Stimulated activated naive CD8-positive, alpha-beta T cell treated with anti-CD3 and anti-CD28 coated beads, Interleukin-15, amount 100 ng/mL, for 72 hours (primary cell): ENCODE measurements at regions not wholly inside any gene's neighbourhood (a gene's known extent, or its start where the extent isn't known, plus 50 kb on each side); places are given as distances from the start of the nearest gene placed in this dataset.
"Not testable (repeated sequence)": the region's sequence is repeated elsewhere in the genome, so short reads cannot be mapped to it uniquely, and the experiment has no call there.

ENCODE experiments used
- ATAC-seq: fragments of 150-1000 bp; cut with Tn5 transposase; 2 replicates; pipeline ENCODE4 v1.10.0; 2021; ENCODE audit warnings: mild to moderate bottlenecking, moderate library complexity
- DNase-seq, 2 donors: peaks; one replicate each; pipeline ENCODE4 v3.0.0; 2021 to 2022
- H3K27ac Mint-ChIP-seq, 2 donors: one replicate each; pipeline ENCODE4 v1.8.0; 2022; ENCODE audit warnings: mild to moderate bottlenecking in 2 of 2, mixed read lengths in 2 of 2, moderate library complexity in 2 of 2
- H3K27me3 Mint-ChIP-seq: one replicate; pipeline ENCODE4 v1.8.0; 2022; ENCODE audit warnings: mixed read lengths
- H3K4me1 Mint-ChIP-seq: one replicate; pipeline ENCODE4 v1.8.0; 2022; ENCODE audit warnings: mild to moderate bottlenecking, mixed read lengths
- H3K4me3 Mint-ChIP-seq, 2 donors: one replicate each; pipeline ENCODE4 v1.8.0; 2022; ENCODE audit warnings: mild to moderate bottlenecking in 2 of 2, mixed read lengths in 2 of 2, moderate library complexity in 1 of 2
- H3K9me3 Mint-ChIP-seq, 2 donors: one replicate each; pipeline ENCODE4 v1.8.0; 2022; ENCODE audit warnings: mixed read lengths in 2 of 2

DNA sequence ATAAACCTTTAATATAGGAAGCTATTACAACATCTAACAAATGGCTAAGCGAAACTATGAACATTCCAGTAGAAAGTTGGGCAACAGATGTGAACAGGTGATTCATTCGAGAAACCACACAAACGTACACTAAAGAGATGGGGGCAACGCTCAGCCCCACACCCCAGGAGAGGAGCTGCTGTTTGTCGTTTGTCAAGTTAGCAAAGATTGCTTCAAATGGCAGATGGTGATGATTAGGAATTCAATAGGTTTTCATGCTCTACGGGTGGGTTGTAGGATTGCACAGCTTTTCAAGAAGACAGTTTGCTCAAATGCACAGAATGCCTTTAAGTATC lies 154.7 kb upstream of the HDAC4 start:
- H3K4me3 Mint-ChIP-seq, result no peak overlapping the region
- peaks cover 0 to 5% of the 10 kb centered on the region in 2 donors for H3K9me3 Mint-ChIP-seq
- peaks cover 27% of the 10 kb centered on the region for H3K4me1 Mint-ChIP-seq
- peaks cover 41% of the 10 kb centered on the region for H3K27me3 Mint-ChIP-seq
- ATAC-seq (no peak), DNase-seq (no peak)
- no peak overlapping the region for H3K27ac Mint-ChIP-seq

DNA sequence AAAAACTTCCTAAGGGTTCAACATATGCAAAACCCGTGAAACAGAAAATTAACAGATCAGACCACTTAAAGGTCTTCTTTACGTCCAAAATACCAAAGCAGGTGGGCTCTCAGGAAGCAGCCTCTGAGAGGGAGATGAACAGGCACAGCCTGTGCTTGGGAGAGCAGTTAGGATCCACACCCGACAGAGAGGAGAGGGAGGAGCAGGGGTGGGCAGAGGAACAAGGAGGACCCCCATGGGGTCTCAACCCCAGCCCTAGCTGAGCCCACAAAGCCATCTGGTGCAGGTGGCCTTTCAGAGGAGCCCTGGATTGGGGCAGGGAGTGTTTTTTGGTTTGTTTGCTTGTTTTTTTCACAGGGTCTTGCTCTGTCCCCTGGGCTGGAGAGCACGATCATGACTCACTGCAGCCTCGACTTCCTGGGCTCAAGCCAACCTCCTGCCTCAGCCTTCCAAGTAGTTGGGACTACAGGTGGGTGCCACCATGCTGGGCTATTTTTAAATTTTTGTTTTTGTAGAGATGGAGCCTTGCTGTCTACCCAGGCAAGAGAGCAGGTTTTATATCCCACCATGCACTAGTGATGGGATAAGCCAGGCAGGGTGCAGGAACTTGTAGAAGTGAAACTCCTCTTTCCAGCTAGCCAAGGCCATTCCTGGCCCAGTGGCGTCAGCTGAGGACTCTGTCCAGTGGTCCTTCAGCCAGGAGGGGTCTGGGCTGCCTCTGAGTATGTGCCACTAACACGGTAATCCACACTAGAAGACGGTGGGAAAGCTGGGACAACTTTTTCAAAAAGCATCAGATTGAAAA lies 154.1 kb upstream of the HDAC4 start:
- H3K27ac Mint-ChIP-seq, result no peak overlapping the region
- ATAC-seq (no peak), DNase-seq (no peak)
- peaks cover 27% of the 10 kb centered on the region for H3K4me1 Mint-ChIP-seq
- no peak overlapping the region for H3K4me3 Mint-ChIP-seq
- peaks cover 47% of the 10 kb centered on the region for H3K27me3 Mint-ChIP-seq
- H3K9me3 Mint-ChIP-seq, result peaks cover 0 to 5% of the 10 kb centered on the region in 2 donors

DNA sequence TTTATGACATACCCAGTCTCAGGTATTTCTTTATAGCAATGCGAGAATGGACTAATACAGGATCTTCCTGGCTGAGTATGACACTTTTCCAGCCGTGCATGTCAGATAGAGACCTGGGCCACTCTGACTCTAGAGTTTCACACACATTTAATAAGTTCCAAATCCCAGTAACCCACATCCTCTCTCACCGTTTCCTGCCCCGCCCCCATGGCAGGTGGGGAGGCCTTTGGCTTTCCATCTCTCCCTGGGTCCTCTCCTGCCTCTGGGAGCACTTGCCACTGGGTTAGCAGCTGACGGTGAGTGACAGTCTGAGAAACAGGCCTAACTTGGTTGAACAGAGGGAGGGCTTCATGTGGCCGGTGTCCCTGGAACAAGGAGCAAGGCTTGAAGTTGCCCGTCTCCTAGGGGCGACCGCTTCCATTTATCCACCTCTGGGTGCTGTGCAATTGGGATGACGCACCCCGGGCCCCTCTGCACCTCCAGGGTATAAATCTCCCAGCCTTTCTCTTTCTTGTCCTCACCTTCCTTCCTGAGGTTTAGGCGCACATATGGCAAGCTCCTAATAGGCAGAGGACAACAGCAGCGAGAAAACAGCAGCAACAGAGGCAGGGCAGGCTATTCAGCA lies 152.7 kb upstream of the HDAC4 start:
- Mint-ChIP-seq H3K27me3 (peaks cover 57% of the 10 kb centered on the region), H3K4me3 (no peak overlapping the region), H3K27ac (peak overlapping the region in 1 of 2 donors; percentile 42), H3K9me3 (peaks cover 0 to 5% of the 10 kb centered on the region in 2 donors), H3K4me1 (peaks cover 41% of the 10 kb centered on the region)
- ATAC-seq, result no peak
- DNase-seq, result no peak

DNA sequence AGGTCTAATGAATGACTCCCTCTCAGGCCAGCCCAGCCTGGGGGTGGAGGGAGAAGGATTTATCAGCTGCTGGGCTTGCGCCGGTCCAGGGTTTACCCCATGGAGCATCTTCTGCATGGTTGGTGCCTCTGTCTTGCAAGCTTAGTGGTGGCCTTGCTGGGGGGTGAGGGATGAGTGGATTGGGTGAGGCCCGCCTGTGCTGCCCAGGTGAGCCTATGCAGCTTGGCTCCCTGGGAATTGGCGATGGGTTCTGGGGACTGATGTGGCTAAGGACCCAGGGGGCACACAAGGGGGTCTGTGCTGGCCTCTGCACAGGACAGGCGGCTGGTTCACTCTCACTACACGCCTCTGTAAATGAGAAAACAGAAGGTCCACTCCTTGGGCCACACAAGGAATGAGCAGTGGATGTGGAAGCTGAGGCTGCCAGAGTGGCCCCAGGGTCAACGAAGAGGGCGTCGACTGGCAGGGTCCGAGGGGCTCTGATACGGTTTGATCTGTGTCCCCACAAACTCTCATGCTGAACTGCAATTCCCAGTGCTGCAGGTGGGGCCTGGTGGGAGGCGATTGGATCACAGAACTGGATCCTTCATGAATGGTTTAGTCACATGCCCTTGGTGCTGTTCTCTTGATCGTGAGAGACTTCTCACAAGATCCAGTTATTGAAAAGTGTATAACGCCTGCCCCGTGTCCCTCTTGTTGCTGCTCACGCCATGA lies 151.6 kb upstream of the HDAC4 start:
- no peak overlapping the region for H3K27ac Mint-ChIP-seq
- ATAC-seq (no peak), DNase-seq (no peak)
- H3K27me3 Mint-ChIP-seq, result peaks cover 57% of the 10 kb centered on the region
- H3K4me3 Mint-ChIP-seq, result no peak overlapping the region
- H3K4me1 Mint-ChIP-seq, result peaks cover 52% of the 10 kb centered on the region
- H3K9me3 Mint-ChIP-seq, result peaks cover 0 to 5% of the 10 kb centered on the region in 2 donors

DNA sequence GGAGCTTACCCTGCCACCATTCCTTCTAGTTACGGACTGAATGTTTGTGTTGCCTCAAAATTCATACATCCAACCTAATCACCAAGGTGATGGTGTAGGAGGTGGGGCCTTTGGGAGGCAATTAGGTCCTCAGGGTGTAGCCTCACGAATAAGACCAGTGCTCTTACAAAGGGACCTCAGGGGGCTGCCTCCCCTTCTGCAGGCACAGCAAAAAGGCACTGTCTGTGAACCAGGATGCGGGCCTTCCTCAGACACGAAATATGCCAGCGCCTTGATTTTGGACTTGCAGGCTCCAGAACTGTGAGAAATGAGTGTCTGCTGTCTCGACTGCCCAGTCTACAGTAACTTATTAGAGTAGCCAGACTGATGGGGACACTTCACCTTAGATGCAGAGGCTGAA lies 150.4 kb upstream of the HDAC4 start:
- Mint-ChIP-seq H3K9me3 (peaks cover under 1% of the 10 kb centered on the region in 2 donors), H3K27me3 (peaks cover 60% of the 10 kb centered on the region), H3K4me1 (peaks cover 60% of the 10 kb centered on the region), H3K27ac (no peak overlapping the region), H3K4me3 (no peak overlapping the region)
- ATAC-seq (no peak), DNase-seq (no peak)

DNA sequence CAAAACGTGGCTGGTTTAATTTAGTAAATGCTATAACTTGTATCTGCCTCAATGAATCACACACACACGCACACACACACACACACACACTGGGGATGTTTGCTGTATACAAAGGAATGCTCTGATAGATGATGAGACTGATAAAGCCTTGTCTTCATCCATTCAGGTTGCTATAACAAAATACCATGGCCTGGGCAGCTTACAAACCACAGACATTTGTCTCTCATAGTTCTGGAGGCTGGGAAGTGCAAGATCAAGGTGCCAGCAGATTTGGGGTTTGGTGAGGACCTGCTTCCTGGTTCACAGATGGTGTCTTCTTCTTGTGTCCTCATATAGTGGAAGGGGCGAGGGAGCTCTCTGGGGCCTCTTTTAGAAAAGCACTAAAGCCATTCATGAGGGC lies 149.5 kb upstream of the HDAC4 start:
- Mint-ChIP-seq H3K4me3 (no peak overlapping the region), H3K9me3 (peaks cover 4 to 9% of the 10 kb centered on the region in 2 donors), H3K27ac (no peak overlapping the region), H3K4me1 (peaks cover 66% of the 10 kb centered on the region), H3K27me3 (peaks cover 65% of the 10 kb centered on the region)
- ATAC-seq (no peak), DNase-seq (no peak)

DNA sequence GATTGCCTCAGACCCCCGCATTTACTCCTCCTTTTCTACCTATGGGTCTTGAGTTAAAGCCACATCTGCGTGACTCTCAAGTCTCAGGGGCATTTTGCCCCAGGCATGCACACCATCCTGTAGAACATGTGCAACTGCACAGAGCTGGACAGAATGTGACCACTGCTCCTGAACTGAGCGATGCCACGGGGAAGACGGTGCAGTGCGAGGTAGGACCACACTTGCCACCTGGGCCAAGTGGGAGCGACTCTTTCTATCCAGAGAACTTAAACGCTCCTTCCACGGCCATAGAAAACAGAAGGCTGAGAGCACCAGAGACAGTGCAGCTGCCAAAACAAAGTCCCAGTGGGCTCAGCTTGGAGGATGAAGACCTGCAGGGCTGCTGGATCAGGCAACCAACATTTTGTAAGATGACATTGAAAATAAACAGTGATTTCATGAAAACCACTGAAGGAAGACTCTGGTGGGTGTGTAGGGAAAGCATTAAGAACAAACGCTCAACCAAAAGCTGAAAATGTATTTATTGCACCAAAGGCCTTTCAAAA lies 149.0 kb upstream of the HDAC4 start:
- H3K9me3 Mint-ChIP-seq, result peaks cover 8 to 15% of the 10 kb centered on the region in 2 donors
- no peak overlapping the region for H3K27ac Mint-ChIP-seq
- H3K4me3 Mint-ChIP-seq, result no peak overlapping the region
- H3K4me1 Mint-ChIP-seq, result peaks cover 66% of the 10 kb centered on the region
- DNase-seq, result no peak
- peaks cover 59% of the 10 kb centered on the region for H3K27me3 Mint-ChIP-seq
- no peak for ATAC-seq

DNA sequence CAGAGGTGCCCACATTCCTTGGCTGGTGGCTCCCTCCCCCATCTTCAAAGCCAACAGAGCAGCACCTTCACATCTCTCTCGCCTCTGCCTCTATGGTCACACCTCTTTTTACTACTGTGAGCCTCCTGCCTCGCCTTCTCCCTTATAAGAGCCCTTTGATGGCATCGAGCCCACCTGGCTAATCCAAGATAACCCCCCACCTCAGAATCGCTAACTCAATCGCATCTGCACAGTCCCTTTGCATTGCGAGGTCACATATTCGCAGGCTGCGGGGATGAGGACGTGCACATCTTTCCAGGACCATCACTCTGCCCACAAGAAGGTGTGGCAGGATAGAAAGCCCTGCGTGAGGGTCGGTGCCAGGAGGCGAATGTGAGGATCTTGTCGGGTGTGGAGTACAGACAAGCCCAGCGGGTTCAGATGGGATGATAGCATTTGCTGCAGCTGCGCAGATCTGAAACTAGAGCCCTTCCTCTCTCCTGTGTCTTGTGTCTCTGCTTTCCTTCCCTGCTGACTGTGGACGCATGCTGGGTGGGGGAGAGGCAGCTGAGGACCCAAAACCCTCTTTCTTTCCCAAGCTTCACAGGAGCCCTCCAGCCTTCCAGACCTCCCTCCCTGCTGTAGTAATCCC lies 148.3 kb upstream of the HDAC4 start:
- ATAC-seq, result no peak
- Mint-ChIP-seq H3K27ac (no peak overlapping the region), H3K9me3 (peaks cover 9 to 17% of the 10 kb centered on the region in 2 donors), H3K27me3 (peaks cover 52% of the 10 kb centered on the region), H3K4me1 (peaks cover 69% of the 10 kb centered on the region), H3K4me3 (peak overlapping the region in 1 of 2 donors; percentile 28)
- no peak for DNase-seq

DNA sequence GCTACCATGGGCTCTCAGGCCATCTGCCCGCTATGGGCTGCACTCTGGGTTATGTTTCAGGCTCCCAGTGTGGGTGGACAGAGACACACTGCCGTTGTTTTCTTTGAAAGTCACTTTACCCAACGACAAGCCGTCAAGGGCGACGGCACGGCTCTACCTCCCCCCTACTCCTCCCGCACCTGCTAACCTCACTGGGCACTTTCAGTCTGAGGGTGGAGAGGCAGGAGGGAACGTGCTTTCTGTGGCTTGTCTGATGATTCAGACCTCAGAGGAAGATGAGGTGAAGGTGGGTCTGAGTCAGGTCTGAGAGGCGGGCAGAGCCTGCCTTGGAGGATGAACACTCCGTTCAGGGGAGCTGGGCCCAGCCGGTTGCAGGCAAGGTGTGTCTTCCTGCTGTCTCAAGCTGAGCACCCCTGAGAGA lies 147.6 kb upstream of the HDAC4 start:
- peak overlapping the region; percentile 34 to 36 for H3K4me3 Mint-ChIP-seq
- peak; percentile 83 to 89 for DNase-seq
- H3K4me1 Mint-ChIP-seq, result peaks cover 68% of the 10 kb centered on the region
- peaks cover 9 to 17% of the 10 kb centered on the region in 2 donors for H3K9me3 Mint-ChIP-seq
- ATAC-seq, result peak; percentile 90
- H3K27ac Mint-ChIP-seq, result no peak overlapping the region
- H3K27me3 Mint-ChIP-seq, result peaks cover 46% of the 10 kb centered on the region

DNA sequence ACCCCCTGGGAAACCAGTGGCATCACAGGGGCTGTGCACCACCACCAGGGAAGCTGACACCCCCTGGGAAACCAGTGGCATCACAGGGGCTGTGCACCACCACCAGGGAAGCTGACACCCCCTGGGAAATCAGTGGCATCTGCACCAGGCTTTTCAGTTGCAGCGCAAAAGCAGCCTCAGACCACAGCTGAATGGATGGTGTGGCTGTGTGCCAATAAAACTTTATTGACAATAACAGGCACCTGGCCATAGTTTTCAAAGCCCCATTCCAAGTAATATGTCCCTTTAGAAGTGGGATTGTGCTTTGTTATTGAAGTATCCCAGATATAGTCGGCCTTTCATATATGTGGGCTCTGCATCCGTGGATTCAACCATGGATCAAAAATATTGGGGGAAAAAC lies 146.3 kb upstream of the HDAC4 start:
- Mint-ChIP-seq H3K27me3 (peaks cover 44% of the 10 kb centered on the region), H3K9me3 (peaks cover 13 to 17% of the 10 kb centered on the region in 2 donors), H3K4me1 (peaks cover 59% of the 10 kb centered on the region)
- not testable (repeated sequence) for DNase-seq, ATAC-seq, H3K27ac Mint-ChIP-seq, H3K4me3 Mint-ChIP-seq

DNA sequence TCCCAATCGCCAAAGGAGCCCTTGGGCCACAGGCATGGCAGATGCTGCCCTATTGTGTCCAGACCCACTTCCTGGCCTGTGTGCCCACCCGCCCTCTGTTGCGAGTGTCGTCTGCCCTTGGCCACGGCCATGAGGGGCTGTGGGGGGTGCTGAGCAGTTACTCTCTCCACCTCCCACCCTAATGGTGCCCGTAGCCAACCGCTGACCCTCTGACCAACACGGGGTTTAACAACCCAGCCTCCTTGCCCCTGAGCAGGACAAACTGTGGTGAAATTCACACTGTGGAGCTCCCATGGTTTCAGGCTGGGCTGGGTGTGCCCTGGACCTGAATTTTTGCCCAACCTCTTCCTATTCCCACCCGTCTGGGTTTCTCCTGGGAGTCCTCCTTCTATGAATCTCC lies 145.7 kb upstream of the HDAC4 start:
- ATAC-seq (no peak), DNase-seq (no peak)
- Mint-ChIP-seq H3K4me3 (no peak overlapping the region), H3K27me3 (peaks cover 42% of the 10 kb centered on the region), H3K4me1 (peaks cover 59% of the 10 kb centered on the region), H3K27ac (peak overlapping the region in 1 of 2 donors; percentile 72), H3K9me3 (peaks cover 13 to 17% of the 10 kb centered on the region in 2 donors)

DNA sequence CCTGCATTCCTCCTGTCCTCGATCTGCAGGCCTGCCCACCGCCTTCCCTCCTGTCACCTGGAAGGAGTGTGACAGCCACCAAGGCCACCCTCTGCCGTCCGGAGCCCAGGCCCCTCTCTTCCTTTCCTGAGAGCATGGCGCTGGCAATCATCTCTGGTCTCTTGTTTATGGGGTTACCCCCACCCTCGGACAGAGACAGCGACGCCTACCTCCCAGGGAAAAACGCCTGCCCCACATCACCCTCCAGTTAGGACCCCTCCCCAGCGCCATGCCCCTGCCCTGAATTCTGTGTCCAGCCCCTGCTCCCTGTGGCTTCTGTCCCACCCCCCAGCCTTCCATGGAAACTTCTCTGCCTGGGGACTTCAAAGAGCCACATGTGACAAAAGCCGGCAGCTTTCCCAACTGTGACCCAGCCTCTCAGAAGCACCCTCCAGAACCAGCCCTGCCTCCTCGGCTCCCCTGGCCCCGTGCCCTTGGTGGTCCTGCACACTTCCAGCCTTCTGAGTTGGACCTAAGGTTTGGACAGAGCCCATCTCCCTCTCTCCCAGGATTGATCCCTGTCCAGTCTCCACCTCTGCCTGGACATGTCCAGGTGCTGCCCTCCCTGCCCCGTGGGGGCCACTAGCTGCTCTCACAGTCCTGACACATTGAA lies 145.0 kb upstream of the HDAC4 start:
- Mint-ChIP-seq H3K4me3 (peak overlapping the region; percentile 26 to 46), H3K4me1 (peaks cover 59% of the 10 kb centered on the region), H3K27ac (peak overlapping the region; percentile 93 to 96), H3K27me3 (peaks cover 40% of the 10 kb centered on the region), H3K9me3 (peaks cover 17 to 18% of the 10 kb centered on the region in 2 donors)
- ATAC-seq (no peak), DNase-seq (no peak)

DNA sequence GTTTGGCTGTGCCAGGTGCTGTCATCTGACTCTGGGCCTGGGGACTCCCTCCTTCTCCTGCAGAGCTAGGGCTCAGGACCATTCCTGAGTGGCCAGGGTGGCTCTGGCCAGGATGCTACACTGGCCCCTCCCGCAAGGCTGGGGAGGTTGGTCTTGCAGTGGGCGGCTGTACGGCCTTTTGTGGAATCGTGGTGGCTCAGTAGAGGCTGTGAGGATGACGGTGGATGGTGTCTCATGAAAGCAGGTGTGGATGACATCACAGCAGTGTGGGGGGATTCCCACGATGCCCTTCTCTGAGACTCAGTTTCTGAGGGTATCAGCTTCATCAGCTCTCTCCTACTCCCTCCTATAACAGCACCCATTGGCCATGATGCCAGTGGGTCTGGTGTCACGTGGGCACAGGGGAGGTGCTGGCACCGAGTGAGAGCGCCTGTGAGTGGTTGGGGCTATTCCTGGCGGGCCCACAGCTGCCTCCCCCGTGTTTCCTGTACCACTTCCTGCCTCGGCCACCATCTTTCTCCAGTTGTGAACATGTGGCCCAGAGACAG lies 144.2 kb upstream of the HDAC4 start:
- Mint-ChIP-seq H3K27ac (peak overlapping the region; percentile 79 to 96), H3K4me1 (peaks cover 59% of the 10 kb centered on the region), H3K27me3 (peaks cover 32% of the 10 kb centered on the region), H3K9me3 (peaks cover 17 to 18% of the 10 kb centered on the region in 2 donors), H3K4me3 (peak overlapping the region; percentile 46 to 54)
- DNase-seq (peak; percentile 72 to 90), ATAC-seq (peak; percentile 87)

DNA sequence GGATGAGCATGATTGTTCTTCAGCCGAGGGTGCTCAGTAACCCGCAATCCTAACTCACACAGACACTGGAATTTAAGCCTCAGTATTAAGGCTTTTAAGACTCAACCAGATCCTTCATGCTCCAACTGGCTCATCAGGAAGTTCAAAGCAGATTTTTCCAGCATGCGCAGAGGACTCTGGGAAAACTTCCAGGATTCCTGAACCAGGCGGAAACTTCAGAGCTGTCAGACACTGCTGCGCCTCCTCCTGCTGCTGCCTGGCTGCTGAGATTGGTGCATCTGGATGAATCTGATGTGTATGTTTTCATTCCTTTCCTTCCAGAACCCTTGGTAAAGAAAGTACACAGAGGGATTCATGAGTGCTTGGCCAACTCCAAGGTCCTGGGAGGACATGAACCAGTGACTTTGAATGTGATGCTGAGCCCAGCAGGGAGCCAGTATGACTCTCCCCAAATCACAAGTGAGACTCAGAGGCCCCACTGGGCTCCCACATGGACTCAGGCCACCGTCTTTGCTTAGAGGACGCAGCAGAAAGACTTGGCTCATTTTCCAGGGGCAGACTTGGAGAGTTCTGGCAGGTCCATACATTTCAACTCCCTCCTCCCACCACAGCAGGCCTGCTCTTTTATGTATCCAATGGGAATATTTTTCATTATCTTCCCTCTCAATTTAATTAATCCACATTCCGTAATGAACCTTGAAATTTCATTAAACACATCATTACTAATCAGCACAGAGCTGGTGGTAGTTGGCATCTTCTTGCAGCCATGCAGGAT lies 143.5 kb upstream of the HDAC4 start:
- ATAC-seq, result no peak
- H3K27me3 Mint-ChIP-seq, result peaks cover 30% of the 10 kb centered on the region
- peaks cover 53% of the 10 kb centered on the region for H3K4me1 Mint-ChIP-seq
- peak overlapping the region in 1 of 2 donors; percentile 79 for H3K27ac Mint-ChIP-seq
- DNase-seq, result no peak
- peaks cover 17 to 18% of the 10 kb centered on the region in 2 donors for H3K9me3 Mint-ChIP-seq
- peak overlapping the region; percentile 46 to 54 for H3K4me3 Mint-ChIP-seq
